ENCODE measurements at regions not wholly inside any gene's neighbourhood (a gene's known extent, or its start where the extent isn't known, plus 50 kb on each side); places are given as distances from the start of the nearest gene placed in this dataset.

DNA sequence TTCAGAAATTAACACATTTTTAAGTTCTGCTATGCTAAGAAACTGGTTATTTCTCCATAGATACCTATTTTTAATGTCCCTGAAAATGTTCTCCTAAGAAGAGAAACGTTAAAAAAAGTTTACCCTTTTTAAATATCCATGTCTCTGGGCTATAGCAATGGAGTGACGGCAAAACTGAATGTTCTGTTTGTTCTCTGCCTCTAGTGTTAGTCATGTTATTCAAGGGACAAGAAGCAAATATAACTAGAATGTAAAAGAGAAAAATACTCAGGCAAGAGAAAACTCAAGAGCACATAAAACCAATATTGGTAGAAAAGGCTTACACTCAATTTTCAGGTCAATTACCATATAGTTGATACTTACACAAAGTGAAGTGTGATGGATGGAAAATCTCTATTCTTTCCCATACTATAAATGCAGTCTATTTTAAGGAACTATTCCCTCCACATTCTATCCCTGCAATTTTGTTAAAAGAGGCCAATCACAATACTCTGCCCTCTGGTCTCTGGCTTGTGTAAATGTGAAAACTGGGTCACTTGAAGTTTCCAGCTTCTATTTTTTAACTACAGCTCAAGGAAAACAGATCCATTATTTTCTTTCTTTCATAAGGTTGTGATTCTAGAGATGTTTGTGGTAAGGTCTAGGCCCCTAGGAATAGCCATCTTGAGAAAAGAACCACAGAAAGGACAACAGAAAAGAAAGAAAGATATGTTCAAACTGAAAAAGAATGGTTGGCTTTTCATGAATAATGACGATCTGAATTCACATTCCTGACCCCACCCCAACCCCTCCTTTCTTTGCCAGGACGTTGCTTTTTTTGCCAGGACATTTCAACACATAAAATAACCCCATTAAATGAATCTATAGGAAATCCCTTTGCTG, 200.3 kb upstream of the FAM83B start:
- no peak for DNase-seq (ENCODE audit: low spot score)

GRCh38 chr6:54646951-54647664, 199.5 kb upstream of the FAM83B start:
- DNase-seq (ENCODE audit: low spot score): no peak

GRCh38 chr6:54654381-54654780, 192.2 kb upstream of the FAM83B start:
- DNase-seq (ENCODE audit: low spot score): no peak

DNA sequence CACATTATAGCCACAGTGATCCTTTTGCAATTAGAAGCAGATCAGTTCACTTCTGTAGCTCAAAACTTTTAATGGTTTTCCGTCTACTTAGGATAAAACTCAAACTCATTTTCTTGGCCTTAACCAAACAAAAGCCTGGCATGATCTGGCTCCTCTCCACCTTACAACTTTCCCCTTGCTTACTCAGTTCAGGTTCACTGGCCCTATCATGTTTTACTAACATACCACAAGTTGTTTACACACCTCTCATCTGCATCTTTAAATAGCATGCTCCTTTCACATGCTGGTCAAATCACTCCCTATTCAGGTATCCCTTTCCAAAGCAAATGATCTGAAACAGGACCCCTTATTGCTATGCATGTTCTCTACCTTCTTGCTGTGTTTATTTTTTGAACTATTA, 191.4 kb upstream of the FAM83B start:
- no peak for DNase-seq (ENCODE audit: low spot score)

DNA sequence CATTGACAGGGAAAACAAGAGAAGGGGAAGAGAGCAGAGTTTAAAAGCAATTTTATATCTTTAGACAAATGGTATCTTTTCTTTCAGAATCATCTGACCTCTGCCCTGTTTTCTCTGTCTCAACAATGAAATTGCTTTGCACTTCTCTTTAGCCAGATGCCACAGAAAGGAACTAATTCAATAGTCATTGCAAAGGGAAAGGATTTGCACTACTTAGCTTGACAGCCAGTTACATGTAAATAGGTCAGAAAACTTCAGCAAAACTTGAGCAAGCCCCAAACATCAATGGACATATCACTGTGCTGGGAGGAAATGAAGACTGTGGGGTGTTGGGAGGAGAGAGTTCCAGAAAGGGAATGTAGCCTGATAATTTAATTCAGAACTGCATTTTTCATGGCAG, 181.3 kb upstream of the FAM83B start:
- no peak for DNase-seq (ENCODE audit: low spot score)

- no peak for DNase-seq (ENCODE audit: low spot score)
These were observed 166.0 kb upstream of the FAM83B start for GRCh38 chr6:54680531-54680930.

- DNase-seq (ENCODE audit: low spot score): no peak
These were observed 165.3 kb upstream of the FAM83B start for GRCh38 chr6:54681267-54681666.

GRCh38 chr6:54681987-54682386, 164.6 kb upstream of the FAM83B start:
- DNase-seq (ENCODE audit: low spot score): no peak

- no peak for DNase-seq (ENCODE audit: low spot score)
These were observed 157.0 kb upstream of the FAM83B start for GRCh38 chr6:54689620-54690019.

DNA sequence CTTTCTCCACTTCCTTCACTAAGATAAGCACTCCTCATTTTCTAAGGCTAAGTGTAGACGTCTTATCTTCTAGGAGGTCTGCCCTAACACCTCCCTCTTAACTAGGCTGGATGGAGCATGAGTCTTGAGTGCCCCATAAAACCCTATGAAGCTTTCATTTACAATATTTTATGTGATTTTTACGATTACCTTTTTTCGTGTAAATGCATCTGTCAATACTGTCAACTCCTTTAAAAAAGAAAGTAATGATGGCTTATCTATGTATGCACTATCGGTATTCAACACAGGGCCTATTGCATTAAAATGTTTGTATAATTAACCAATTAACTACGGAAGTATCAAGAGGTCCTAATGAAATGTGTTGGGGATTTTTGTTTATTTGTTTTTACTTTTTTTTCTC, 156.0 kb upstream of the FAM83B start:
- no peak for DNase-seq (ENCODE audit: low spot score)

GRCh38 chr6:54694928-54695532, 151.5 kb upstream of the FAM83B start:
- DNase-seq (ENCODE audit: low spot score): no peak

DNA sequence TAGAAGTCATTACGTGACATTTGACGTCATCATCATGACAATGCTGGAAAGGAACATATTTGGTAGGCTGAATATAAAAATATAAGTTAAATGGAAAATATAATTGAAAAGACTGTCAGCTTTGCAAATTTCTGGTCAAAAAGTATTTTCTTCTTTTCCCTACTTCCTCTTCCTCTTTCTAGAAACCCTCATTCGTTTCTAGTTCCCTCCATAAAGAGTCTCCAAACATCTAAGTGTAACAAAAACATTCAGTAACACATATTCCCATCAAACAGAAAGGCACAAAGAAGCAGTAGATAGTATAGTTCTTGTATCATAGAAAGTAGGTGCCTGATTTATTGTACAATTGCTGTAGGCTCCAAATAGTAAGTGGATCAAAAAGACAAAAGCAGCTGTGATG, 150.8 kb upstream of the FAM83B start:
- DNase-seq (ENCODE audit: low spot score): no peak

DNA sequence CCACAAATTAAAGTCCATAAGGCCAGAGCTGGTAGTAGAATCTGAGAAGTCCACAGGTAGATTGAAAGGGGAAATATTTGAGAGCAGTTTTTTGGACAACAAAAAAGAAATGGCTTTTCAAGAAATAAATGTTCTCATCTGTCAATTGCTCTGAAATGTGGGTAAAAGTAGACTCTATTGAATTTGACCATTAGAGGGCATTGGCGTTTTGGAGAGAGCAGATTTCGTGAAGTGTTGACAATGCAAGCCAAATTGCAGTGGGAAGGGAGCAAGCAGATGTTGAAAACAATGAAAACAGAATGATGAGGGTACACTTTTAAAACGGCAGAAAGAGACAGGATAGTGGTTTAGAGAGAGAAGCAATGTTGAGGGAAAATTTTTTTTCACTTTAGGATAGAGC, 149.1 kb upstream of the FAM83B start:
- DNase-seq (ENCODE audit: low spot score): no peak

DNA sequence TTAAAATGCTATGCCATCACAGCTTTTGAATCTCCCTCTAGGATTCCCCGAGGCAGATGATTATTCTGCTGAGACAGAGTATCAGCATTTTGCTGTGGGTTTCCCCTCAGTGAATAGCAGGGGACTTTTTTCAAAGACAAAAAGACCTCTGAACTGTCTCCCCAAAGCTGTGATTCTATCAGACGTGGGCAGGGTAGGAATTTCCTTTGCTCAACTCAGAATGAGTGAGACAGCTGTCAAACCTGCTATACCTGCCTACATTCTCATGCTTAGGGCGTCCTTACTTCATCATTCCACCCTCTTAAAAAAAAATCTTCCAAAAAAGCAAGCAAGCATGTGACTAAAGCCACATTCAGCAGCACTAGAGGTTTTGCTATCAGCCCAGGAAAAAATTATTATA, 147.6 kb upstream of the FAM83B start:
- DNase-seq (ENCODE audit: low spot score): peak; percentile 35

DNA sequence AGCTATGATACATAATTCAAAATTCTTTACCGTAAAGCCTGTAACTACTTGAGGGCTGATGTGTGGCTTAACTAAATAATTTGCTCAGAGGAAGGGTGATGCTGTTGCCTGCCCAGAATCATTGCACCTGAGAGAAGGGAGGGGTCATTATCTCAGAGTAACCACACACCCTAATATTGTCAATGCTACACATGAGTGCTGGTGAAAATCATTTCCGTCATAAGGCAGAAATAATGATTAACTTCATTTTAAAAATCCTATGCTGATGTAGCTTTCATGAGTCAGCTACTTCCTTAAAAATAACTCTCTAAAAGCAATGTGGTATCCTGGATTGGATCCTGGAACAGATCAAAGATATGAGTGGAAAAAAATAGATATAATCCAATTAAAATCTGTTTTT, 146.4 kb upstream of the FAM83B start:
- DNase-seq (ENCODE audit: low spot score): no peak

DNA sequence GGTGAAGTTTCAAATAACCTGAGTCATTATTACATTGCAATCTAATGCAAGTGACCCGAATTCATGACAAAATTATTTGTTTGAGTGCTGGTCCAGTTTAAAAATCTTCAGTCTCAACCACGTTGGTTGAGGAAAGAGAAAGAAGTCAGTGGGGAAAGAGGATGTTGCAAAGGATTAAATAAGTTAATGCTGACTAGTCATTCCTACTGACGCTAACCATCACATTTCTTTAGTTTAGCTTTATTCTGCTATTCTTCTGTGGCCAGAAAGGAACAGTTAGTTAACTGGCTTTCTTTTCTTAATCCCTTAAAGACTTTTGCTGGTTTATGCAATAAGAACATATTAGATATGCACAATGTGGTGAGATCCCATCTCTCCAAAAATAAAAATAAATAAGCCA, 143.8 kb upstream of the FAM83B start:
- no peak for DNase-seq (ENCODE audit: low spot score)

DNA sequence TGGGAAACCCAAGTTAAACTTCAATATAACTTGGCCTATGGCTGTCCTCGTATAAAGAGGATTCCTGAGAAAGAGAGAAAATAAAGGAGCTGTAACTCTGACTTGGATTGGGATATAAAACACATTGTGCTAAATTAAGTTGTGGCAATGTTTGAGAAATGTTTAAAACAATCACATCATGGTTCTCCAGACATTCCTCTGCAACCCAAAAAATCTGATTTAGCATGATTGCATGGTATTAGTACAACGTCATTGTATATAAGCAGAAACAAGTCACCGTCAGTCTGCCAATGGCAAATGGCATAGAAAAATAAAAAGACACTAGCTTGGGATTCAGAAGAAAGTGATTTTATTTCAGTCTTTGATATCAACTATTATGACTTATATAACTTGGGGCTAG, 140.2 kb upstream of the FAM83B start:
- no peak for DNase-seq (ENCODE audit: low spot score)

DNA sequence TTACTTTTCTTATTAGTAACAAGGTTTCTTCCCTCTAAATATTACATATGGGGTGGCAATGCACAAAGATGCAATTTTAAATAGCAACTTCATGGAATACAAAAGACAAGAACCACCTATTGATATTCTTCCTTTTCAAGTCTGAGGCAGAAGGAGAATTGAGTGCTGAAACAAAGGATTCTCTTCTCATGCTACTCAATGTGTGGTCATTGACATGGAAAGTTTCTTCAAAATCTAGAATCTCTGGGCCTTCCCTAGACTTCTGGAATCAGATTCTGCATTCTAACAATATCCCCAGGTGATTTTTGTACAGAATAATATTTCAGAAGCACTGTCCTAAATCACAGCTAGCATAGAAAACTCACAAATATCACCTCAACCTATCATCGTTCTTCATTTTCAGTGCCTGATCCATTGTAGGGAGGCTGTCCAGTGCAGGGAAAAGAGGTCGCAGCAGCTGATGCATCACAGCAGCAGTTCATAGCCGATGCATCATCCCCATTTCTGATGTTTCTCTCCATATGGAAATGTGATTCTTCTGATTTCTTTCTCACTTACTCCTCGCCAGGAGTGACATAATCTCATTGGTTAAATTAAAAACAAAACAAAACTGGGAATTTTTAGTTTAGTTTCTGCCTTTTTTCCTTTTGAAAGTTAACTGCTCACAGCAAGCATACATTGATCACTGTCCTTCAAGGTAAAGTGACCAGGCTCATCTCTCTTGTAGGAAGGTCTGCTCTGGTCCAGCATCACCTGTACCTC, 139.5 kb upstream of the FAM83B start:
- DNase-seq (ENCODE audit: low spot score): no peak

DNA sequence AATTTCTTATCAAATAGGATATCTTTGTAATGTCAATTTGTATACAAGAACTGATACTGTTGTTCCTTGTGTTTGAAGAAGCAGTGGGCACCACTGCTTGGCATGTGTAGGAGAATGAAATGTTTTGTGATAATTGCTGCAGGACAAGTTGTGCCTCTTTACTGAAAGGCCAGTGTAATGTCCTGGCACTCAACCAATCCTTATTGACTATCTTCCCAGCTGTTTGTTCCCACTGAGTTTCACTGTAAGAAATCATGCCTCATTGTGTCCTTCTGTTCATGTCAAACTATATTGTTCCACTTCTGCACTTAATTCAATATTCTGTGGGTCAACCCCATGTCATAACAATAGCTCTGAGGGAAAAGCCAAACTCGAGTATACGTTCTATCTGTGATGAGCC, 136.1 kb upstream of the FAM83B start:
- no peak for DNase-seq (ENCODE audit: low spot score)

DNA sequence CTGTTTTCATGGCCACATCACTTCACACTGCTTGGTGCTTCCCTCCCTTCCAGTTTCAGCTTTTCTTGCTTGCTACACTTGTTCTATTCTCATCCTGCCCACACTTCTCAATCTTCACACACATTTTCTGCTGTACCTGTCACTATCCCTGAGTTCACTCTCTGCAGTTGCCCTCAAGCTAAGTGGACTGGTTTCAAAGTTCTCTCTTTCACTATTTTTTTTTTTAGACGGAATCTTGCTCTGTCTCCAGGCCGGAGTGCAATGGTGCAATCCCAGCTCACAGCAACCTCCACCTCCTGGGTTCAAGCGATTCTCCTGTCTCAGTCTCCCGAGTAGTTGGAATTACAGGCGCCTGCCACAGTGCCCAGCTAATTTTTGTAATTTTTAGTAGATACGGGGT, 130.6 kb upstream of the FAM83B start:
- no peak for DNase-seq (ENCODE audit: low spot score)

- no peak for DNase-seq (ENCODE audit: low spot score)
These were observed 129.7 kb upstream of the FAM83B start for GRCh38 chr6:54716877-54717276.

GRCh38 chr6:54717849-54718455, 128.6 kb upstream of the FAM83B start:
- DNase-seq (ENCODE audit: low spot score): peak; percentile 26
